Sigmoid colon (tissue), 6 donors: ENCODE measurements at regions not wholly inside any gene's neighbourhood (a gene's known extent, or its start where the extent isn't known, plus 50 kb on each side); places are given as distances from the start of the nearest gene placed in this dataset.
"Not testable (repeated sequence)": the region's sequence is repeated elsewhere in the genome, so short reads cannot be mapped to it uniquely, and the experiment has no call there.

Experiments used
- DNase-seq: peaks from one replicate; pipeline ENCODE4 v3.0.0-alpha.2; 2019
- H3K27ac ChIP-seq, 4 donors: fragments of 200-600 bp; sonication (generic); one replicate each; pipeline ENCODE4 v1.5.1; 2016 to 2019; ENCODE audit warnings: mild to moderate bottlenecking in 1 of 4
- H3K27me3 ChIP-seq, 3 donors: fragments of 200-600 bp; sonication (generic); one replicate each; pipeline ENCODE4 v1.5.1; 2019; ENCODE audit warnings: mild to moderate bottlenecking in 1 of 3
- H3K36me3 ChIP-seq, 4 donors: fragments of 200-600 bp; sonication (generic); one replicate each; pipeline ENCODE4 v1.5.1; 2016 to 2019
- H3K4me1 ChIP-seq, 4 donors: fragments of 200-600 bp; sonication (generic); one replicate each; pipeline ENCODE4 v1.5.1; 2017 to 2019
- H3K4me3 ChIP-seq, 4 donors: fragments of 200-600 bp; sonication (generic); one replicate each; pipeline ENCODE4 v1.5.1; 2017 to 2019; ENCODE audit warnings: mild to moderate bottlenecking in 2 of 4, moderate library complexity in 1 of 4
- H3K9me3 ChIP-seq, 4 donors: fragments of 200-600 bp in 3 of 4; sonication (generic) in 3 of 4; one replicate each; pipeline versions ENCODE4 v1.5.1 to v1.6.1; 2013 to 2019
- WGBS, 2 donors: extraction: QIAGEN DNeasy Blood & Tissue Kit; methylation state at CpG; one replicate each; pipeline ENCODE4 v1.1.7; 2013; 5-methylcytosine and 5-hydroxymethylcytosine counted together
- intact Hi-C: fragments of 100-400 bp; cut with DNase I; formaldehyde crosslinking; loops from one replicate; pipeline ENCODE4 v1.15.1; 2023
- donor health status: healthy with polysubstance abuse.
- donor health status: healthy.

DNA sequence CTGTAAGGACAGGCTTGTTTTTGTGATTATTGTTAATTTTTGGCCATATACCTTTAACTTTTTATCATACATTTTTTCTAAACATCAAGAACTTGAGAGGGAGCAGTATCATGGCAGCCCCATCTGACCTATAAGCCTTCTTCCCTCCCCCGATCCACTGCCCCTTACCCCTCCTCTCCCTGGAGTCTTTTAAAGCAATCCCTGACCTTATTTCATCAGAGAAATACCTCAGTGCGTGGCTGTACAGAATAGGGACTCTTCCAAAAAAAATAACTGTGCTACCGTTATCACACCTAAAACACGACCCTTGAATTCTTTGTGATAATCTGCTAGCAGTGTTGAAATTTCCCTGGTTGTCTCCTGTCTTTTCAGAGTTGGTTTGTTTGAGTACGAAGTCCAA lies 4448.7 kb upstream of the TPTE start:
- H3K4me1 ChIP-seq, H3K27ac ChIP-seq, H3K4me3 ChIP-seq, H3K27me3 ChIP-seq, DNase-seq, H3K9me3 ChIP-seq, H3K36me3 ChIP-seq, intact Hi-C loops: not testable (repeated sequence)
- no CpG with 5 or more reads among the region's 5 CpGs for WGBS, 2 donors

DNA sequence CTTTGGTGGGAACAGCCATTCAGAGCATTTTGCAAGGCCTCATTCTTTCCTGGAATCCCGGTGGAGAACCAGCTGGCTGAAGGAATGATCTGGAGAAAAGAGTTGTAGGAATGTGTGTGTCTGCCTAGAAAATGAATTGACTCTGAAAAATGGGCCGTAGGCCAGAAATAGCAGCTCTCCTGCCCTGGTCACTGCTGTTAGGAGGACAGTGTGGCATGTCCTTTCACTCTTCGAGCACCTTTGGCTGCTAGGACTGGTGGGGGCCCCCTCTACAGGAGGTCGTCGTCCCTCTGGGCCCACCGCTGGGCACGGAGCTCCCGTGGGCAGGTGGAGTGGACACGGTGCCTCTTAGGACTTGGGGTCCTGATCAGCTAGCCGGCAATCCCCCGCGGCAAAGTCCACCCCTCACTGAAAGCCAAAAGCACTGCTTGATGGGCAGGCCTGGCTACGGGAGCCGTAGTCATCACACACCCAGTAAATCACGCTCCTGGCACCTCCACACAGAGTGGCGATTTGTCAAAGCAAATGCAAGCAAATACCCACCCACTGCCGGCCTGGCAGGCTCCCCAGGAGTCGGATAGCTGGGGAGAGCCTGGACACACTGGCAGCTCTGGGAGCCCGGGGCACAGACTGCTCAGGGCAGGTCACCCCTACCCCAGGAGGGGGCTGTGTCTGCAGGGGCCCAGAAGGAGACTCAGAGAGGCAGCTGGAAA lies 4447.2 kb upstream of the TPTE start:
- DNase-seq, intact Hi-C loops: not testable (repeated sequence)
- WGBS, 2 donors = no CpG with 5 or more reads among the region's 19 CpGs

DNA sequence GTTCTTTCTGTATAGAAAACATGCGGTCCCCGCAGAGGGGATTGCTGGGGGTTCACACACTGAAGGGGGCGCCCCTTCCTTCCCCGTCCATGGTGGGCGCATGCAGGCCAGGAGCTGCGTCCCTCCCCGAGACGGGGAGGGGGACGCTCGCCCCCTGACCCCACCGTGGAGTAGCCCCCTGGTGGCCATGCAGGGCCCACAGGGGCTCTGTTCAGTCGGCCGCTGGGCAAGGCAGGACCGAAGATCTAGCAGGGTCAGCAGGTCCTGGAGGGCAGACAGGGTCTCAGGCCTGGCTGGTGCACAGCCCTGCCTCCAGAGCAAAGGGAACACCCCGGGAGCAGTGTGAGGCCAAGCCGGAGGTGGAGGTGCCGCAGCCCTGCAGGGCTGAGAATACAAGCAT lies 4446.4 kb upstream of the TPTE start:
- H3K4me1 ChIP-seq, H3K27ac ChIP-seq, H3K9me3 ChIP-seq, intact Hi-C loops, H3K36me3 ChIP-seq, H3K27me3 ChIP-seq, DNase-seq, H3K4me3 ChIP-seq: not testable (repeated sequence)
- WGBS, 2 donors = no CpG with 5 or more reads among the region's 17 CpGs

More for the DNA sequence above, 4447.2 kb upstream of the TPTE start:
- not testable (repeated sequence) for H3K4me1 ChIP-seq, H3K9me3 ChIP-seq, H3K4me3 ChIP-seq, H3K27me3 ChIP-seq, H3K27ac ChIP-seq, H3K36me3 ChIP-seq

DNA sequence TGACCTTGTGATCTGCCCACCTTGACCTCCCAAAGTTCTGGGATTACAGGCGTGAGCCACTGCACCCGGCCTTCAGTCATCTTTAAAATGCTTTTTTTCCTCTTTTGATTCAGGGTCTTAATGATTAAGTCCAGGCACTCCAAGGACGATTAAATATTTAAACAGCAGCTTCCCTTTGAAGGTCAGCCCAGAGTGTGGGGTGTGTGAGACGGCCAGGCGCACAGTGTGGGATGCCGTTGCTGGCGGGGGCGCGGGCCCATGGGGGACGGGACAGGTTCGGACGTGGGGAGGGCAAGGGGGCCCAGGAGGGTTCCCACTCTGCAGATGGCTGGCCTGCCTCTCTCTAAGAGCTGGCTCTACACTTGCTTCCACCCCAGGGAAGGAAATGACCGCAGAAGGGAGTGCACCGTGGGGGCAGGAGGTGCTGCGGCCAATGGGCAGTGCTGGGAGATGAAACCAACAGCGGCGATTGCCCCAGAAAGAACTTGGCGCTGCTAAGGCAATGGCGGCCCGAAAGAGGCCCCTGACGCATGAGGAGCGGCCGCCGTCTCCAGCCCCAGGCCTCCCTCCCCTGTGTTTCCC lies 4445.7 kb upstream of the TPTE start:
- H3K4me3 ChIP-seq, intact Hi-C loops, H3K27me3 ChIP-seq, H3K27ac ChIP-seq, H3K36me3 ChIP-seq, DNase-seq, H3K9me3 ChIP-seq, H3K4me1 ChIP-seq: not testable (repeated sequence)
- no CpG with 5 or more reads among the region's 24 CpGs for WGBS, 2 donors

DNA sequence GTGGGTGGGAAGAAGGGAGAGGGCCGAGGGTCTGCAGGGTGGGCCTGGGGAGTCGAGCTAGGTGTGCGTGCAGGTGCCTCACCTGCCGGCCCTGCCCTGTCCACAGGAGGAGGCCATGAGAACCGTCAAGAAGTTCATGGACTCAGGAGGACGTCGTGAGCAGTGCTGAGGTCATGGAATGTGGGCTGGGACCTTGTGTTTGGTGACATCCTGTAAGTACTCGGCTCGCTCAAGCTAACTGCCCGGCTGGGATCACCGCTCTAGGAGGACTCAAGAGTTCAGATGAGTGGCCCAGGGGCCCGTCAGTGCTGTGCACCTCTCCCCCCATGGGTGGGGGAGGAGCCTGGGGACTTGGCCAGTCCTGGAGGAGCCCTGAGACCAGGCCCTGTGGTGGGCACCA lies 4444.0 kb upstream of the TPTE start:
- DNase-seq, H3K4me1 ChIP-seq, H3K27ac ChIP-seq, H3K9me3 ChIP-seq, H3K27me3 ChIP-seq, intact Hi-C loops, H3K36me3 ChIP-seq, H3K4me3 ChIP-seq: not testable (repeated sequence)
- WGBS, 2 donors = no CpG with 5 or more reads among the region's 12 CpGs

DNA sequence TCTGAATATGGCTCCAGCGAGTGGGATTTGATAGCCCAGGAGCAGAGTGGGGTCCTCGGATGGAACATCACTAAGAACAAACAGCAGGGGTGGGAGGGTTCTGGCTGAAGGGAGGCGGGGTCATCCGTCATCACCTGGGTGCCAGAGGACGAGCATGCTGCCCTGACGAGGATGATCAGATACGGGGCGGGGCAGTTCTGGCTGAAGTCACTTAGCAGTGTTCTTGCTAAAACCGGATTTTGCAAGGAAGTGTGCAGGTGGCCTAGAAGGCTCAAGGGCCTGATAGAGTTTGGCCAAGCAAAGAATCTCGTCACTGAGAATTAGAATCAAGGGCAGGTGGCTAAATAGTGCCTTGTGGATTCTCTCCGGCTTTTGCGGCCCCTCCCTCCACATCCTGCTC lies 4442.5 kb upstream of the TPTE start:
- H3K27ac ChIP-seq, H3K36me3 ChIP-seq, H3K4me1 ChIP-seq, H3K4me3 ChIP-seq, intact Hi-C loops, H3K9me3 ChIP-seq, H3K27me3 ChIP-seq: not testable (repeated sequence)
- WGBS, 2 donors = 28% methylated on average over 7 of the region's 12 CpGs; no CpG with 5 or more reads in 1 of the 2 donors
- peak; percentile 7 for DNase-seq

DNA sequence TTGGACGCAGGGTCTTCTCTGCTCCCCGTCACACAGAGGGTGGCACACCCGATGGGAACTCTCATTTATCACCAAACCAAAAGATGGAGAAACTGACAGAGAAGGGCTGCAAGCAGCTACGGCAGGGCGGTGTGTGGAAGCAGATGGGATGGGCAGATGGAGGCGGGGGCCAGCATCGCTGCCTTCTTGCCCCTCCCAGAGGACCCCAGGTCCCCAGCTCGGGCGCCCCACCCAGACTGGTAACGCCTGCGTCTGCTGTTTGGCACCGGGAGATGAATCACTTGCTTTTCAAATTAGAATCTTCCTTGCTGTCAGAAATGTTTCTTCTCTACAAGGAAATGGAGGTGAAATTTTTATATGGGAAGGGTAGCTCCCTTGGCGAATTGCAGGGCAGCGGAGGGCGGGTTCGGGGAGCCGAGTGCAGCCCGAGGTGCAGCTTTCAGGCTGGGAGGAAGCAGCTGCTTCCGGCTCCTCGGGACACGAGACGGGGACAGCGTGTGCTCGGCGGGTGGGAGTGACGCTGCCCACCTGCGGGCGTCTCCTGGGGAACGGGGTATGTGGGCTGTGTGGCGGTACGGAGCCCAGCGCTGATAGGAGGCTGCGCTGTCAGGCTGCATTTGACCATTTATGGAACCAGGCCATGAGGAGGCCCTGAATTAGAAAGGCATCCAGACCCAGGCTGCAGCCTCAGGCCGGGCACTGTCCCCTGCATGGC lies 4440.3 kb upstream of the TPTE start:
- H3K27me3 ChIP-seq, H3K27ac ChIP-seq, H3K36me3 ChIP-seq, intact Hi-C loops, H3K9me3 ChIP-seq, H3K4me1 ChIP-seq, H3K4me3 ChIP-seq, DNase-seq: not testable (repeated sequence)
- no CpG with 5 or more reads among the region's 34 CpGs for WGBS, 2 donors

DNA sequence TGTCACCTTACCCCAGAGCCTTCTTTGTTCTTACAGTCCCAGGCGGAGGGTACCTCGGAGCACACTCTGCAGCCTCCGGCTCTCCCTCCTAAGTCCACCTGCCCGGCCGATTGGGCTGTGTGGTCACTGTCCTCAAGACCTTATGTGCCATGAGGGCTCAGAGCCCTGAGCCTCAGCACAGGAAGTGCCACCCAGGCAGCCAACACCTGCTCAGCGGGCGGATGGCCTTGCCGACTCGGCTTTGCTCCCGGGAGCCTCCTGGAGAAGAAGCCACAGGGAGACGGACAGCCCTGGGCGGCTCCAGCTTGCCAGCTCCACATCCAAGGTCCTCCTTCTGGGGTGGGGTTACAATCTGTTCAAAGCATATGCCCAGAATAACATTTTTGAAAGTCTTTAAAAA lies 4439.2 kb upstream of the TPTE start:
- H3K36me3 ChIP-seq, H3K9me3 ChIP-seq, H3K4me1 ChIP-seq, H3K27ac ChIP-seq, DNase-seq, H3K27me3 ChIP-seq, intact Hi-C loops, H3K4me3 ChIP-seq: not testable (repeated sequence)
- WGBS, 2 donors = no CpG with 5 or more reads among the region's 12 CpGs

DNA sequence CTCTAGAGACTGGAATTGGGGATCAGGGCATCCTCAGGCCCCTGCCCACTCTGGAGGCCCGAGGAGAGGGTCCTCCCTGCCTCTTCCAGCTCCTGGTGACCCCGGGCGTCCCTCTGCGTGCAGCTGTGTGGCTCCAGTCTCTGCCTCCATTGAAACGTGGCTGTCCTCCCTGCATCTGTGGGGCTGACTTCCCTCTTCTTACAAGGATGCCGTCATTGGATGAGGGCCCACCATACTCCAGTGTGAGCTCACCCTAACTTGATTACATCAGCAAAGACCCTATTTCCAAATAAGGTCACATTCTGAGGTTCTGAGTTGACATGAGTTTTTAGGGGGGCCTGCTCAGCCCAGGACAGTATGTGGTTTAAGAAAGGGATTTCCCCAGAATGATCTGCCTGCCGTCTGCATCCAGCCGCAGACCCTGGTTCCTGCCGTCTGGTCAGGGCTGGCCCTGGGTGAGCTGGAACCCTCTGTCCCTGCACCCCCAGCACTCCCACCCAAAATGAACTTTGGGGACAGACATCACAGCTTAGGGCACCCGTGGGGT lies 4437.7 kb upstream of the TPTE start:
- DNase-seq, H3K9me3 ChIP-seq, H3K27ac ChIP-seq, H3K36me3 ChIP-seq, H3K4me3 ChIP-seq, H3K4me1 ChIP-seq, intact Hi-C loops, H3K27me3 ChIP-seq: not testable (repeated sequence)
- no CpG with 5 or more reads among the region's 10 CpGs for WGBS, 2 donors

DNA sequence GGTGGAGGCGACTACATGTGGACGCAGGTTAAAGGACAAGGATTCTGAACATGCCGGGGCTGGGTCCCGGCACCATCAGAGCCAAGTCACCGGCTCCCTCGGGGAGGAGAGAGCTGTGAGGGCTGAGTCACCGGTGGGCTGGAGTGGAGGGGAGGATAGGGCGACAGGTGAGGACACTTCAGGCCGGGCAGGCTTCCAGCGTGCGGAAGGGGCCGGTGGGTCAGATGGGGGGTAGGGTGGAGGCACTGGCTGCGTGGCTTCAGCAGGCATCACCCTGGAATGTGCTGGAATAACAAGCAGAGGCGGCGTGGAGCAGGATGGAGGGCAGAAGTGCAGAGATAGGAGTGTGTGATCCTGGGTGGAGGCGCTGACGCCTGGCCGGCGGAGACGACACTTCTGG lies 4435.3 kb upstream of the TPTE start:
- H3K27me3 ChIP-seq, H3K9me3 ChIP-seq: not testable (repeated sequence)
- WGBS, 2 donors = 90 to 96% methylated on average over 5 of the region's 20 CpGs

DNA sequence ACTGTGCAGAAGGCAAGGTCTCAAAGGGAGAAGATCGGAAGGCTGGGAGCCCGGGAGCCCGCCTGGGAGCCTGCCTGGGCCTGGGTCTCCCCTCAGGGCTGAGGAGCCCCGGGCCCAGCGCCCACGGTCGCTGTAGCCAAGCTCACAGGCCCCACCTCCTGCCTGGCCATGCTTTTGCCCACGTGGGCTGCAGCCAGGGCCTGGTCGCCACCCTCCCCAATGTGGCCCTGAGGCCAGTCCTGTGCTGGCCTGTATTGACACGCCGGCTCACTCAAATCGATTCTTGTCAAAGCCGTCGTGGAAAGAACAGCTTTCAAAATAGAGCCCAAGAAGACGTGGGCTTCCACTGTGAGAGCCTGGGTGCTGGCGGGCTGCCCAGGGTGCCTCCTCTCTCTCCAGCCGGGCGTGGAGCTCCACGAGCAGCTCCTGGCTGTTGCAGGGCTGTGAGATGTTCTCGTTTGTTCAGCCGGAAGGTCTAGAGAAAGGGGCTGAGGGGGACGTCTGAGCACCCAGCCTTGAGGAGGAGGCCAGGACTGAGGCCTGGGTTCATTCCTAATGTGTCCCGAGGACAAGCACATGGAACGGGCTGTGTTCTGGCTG lies 4433.7 kb upstream of the TPTE start:
- H3K4me1 ChIP-seq, DNase-seq, intact Hi-C loops, H3K36me3 ChIP-seq, H3K9me3 ChIP-seq, H3K27ac ChIP-seq, H3K27me3 ChIP-seq, H3K4me3 ChIP-seq: not testable (repeated sequence)
- no CpG with 5 or more reads among the region's 24 CpGs for whole genome bisulfite sequencing, 2 donors

More for the DNA sequence above, 4435.3 kb upstream of the TPTE start:
- H3K4me1 ChIP-seq, intact Hi-C loops, DNase-seq, H3K4me3 ChIP-seq, H3K36me3 ChIP-seq: not testable (repeated sequence)
- H3K27ac ChIP-seq = peak overlapping the region in 1 of 4 donors; percentile 10

DNA sequence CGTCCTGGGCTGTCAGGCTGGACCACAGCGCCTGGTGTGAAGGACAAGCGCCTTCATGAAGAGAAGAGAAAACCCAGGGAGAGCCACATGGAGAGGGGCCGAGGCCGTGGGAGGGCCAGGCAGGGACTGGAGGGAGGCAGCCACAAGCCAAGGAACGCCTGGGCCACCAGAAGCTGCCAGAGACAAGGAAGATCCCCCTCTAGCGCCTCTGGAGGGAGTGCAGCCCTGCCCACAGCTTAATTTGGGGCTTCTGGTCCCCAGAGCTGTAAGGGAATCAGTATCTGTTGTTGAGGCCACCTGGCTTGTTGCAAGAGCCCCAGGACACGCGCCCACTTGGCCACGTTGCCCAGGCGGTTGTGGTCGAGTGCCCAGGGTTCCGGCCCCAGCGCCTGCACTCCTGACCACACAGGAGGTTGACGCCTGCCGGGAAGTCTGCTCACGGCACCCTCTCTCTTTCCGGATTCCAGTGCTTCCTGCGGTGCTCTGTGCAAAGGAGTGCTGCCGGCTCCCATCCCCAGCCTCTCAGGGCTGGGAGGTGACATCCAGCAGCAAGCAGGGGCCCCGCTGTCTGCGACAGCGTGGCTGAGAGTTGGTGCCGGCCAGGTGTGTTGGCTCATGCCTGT lies 4431.0 kb upstream of the TPTE start:
- H3K4me1 ChIP-seq, H3K4me3 ChIP-seq, H3K36me3 ChIP-seq, H3K9me3 ChIP-seq, DNase-seq, H3K27me3 ChIP-seq, H3K27ac ChIP-seq, intact Hi-C loops: not testable (repeated sequence)
- WGBS, 2 donors = no CpG with 5 or more reads among the region's 24 CpGs
